HEK293 (cell line): ENCODE measurements at regions not wholly inside any gene's neighbourhood (a gene's known extent, or its start where the extent isn't known, plus 50 kb on each side); places are given as distances from the start of the nearest gene placed in this dataset.

ENCODE experiments used
- GFI1B ChIP-seq: fragments of 450-650 bp; formaldehyde crosslinking; IDR thresholded peaks from 2 replicates; pipeline ENCODE4 v1.5.1; 2016; ENCODE audit warnings: missing biosample characterization, missing genetic modification characterization
- MEIS1 ChIP-seq: sonication (generic); formaldehyde crosslinking; IDR thresholded peaks from 2 replicates; pipeline ENCODE4 v1.8.1; 2022; ENCODE audit warnings: missing genetic modification reagents, mild to moderate bottlenecking, borderline replicate concordance
- ZBTB17 ChIP-seq: fragments of 450-650 bp; formaldehyde crosslinking; IDR thresholded peaks from 2 replicates; pipeline ENCODE4 v1.5.1; 2016; ENCODE audit warnings: missing biosample characterization, missing genetic modification characterization
- ZBTB48 ChIP-seq: fragments of 450-650 bp; formaldehyde crosslinking; IDR thresholded peaks from 2 replicates; pipeline ENCODE4 v1.5.1; 2016; ENCODE audit warnings: missing biosample characterization, missing genetic modification characterization
- ZNF121 ChIP-seq: fragments of 450-650 bp; formaldehyde crosslinking; IDR thresholded peaks from 2 replicates; pipeline ENCODE4 v1.5.1; 2016; ENCODE audit warnings: missing biosample characterization, missing genetic modification characterization
- ZNF16 ChIP-seq: fragments of 450-650 bp; formaldehyde crosslinking; IDR thresholded peaks from 2 replicates; pipeline ENCODE4 v1.5.1; 2016; ENCODE audit warnings: low read depth, missing biosample characterization, missing genetic modification characterization
- ZNF184 ChIP-seq: fragments of 450-650 bp; IDR thresholded peaks from 2 replicates; pipeline ENCODE4 v1.5.1; 2018; ENCODE audit warnings: missing biosample characterization, mild to moderate bottlenecking, missing genetic modification characterization
- ZNF561 ChIP-seq: fragments of 450-650 bp; IDR thresholded peaks from 2 replicates; pipeline ENCODE4 v1.5.1; 2018; ENCODE audit warnings: missing biosample characterization, missing genetic modification characterization, borderline replicate concordance
- ZNF626 ChIP-seq: fragments of 450-650 bp; sonication (Bioruptor Pico); formaldehyde crosslinking; IDR thresholded peaks from 2 replicates; pipeline ENCODE4 v1.5.1; 2018; ENCODE audit warnings: missing biosample characterization, missing genetic modification characterization, inconsistent platforms
- ZNF660 ChIP-seq: fragments of 450-650 bp; IDR thresholded peaks from 2 replicates; pipeline ENCODE4 v1.5.1; 2018; ENCODE audit warnings: missing biosample characterization, mild to moderate bottlenecking, missing genetic modification characterization
- TF ChIP-seq, protein P1 (sequence below): fragments of 450-650 bp; formaldehyde crosslinking; IDR thresholded peaks from 2 replicates; pipeline ENCODE4 v1.5.1; 2016; ENCODE audit warnings: missing biosample characterization, missing genetic modification characterization
- TF ChIP-seq, protein P2 (sequence below): fragments of 450-650 bp; formaldehyde crosslinking; IDR thresholded peaks from 2 replicates; pipeline ENCODE4 v1.5.1; 2016; ENCODE audit warnings: missing biosample characterization, missing genetic modification characterization
- TF ChIP-seq, protein P3 (sequence below): sonication (generic); formaldehyde crosslinking; IDR thresholded peaks from 2 replicates; pipeline ENCODE4 v1.8.1; 2022; ENCODE audit warnings: mild to moderate bottlenecking, moderate library complexity, missing genetic modification reagents

DNA sequence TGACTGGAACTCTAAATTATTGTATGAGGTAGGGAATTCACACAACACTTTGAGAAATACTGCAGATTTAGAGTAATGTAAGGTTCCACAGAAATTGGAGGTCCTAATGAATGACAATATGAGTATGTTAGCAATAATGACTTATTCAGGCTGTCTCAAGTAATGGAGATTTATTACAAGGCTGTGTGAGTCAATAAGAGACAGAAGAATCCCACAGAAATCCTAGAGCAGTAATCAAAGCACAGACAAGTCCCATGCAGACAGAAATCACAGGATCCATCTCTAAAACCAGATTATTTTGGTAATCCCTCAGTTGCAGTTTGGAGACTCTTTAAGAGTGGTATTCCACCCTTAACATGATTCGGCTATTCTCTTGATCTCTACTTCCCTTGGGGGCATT is 83.6 kb downstream of the FAM161A start:
- TF ChIP-seq ZBTB48 (tag by site-specific recombination) (no peak), ZNF561 (tag by site-specific recombination) (no peak), ZNF121 (tag by site-specific recombination) (no peak), ZNF626 (tag by site-specific recombination) (no peak), ZNF660 (tag by site-specific recombination) (no peak), MEIS1 (no peak), GFI1B (tag by site-specific recombination) (no peak), ZNF16 (tag by site-specific recombination) (no peak), ZNF184 (tag by site-specific recombination) (no peak), ZBTB17 (no peak)
- TF ChIP-seq, protein P1, sequence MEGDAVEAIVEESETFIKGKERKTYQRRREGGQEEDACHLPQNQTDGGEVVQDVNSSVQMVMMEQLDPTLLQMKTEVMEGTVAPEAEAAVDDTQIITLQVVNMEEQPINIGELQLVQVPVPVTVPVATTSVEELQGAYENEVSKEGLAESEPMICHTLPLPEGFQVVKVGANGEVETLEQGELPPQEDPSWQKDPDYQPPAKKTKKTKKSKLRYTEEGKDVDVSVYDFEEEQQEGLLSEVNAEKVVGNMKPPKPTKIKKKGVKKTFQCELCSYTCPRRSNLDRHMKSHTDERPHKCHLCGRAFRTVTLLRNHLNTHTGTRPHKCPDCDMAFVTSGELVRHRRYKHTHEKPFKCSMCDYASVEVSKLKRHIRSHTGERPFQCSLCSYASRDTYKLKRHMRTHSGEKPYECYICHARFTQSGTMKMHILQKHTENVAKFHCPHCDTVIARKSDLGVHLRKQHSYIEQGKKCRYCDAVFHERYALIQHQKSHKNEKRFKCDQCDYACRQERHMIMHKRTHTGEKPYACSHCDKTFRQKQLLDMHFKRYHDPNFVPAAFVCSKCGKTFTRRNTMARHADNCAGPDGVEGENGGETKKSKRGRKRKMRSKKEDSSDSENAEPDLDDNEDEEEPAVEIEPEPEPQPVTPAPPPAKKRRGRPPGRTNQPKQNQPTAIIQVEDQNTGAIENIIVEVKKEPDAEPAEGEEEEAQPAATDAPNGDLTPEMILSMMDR (tag by site-specific recombination): no peak
- TF ChIP-seq, protein P2, sequence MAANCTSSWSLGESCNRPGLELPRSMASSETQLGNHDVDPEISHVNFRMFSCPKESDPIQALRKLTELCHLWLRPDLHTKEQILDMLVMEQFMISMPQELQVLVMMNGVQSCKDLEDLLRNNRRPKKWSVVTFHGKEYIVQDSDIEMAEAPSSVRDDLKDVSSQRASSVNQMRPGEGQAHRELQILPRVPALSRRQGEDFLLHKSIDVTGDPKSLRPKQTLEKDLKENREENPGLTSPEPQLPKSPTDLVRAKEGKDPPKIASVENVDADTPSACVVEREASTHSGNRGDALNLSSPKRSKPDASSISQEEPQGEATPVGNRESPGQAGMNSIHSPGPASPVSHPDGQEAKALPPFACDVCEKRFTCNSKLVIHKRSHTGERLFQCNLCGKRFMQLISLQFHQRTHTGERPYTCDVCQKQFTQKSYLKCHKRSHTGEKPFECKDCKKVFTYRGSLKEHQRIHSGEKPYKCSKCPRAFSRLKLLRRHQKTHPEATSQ: no peak
- TF ChIP-seq, protein P3, sequence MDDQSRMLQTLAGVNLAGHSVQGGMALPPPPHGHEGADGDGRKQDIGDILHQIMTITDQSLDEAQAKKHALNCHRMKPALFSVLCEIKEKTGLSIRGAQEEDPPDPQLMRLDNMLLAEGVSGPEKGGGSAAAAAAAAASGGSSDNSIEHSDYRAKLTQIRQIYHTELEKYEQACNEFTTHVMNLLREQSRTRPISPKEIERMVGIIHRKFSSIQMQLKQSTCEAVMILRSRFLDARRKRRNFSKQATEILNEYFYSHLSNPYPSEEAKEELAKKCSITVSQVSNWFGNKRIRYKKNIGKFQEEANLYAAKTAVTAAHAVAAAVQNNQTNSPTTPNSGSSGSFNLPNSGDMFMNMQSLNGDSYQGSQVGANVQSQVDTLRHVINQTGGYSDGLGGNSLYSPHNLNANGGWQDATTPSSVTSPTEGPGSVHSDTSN (CRISPR knock-in tag): no peak
